Sigmoid colon (tissue), 6 donors: ENCODE measurements at regions not wholly inside any gene's neighbourhood (a gene's known extent, or its start where the extent isn't known, plus 50 kb on each side); places are given as distances from the start of the nearest gene placed in this dataset.

Source experiments
- DNase-seq: peaks from one replicate; pipeline ENCODE4 v3.0.0-alpha.2; 2019
- H3K27ac ChIP-seq, 4 donors: fragments of 200-600 bp; sonication (generic); one replicate each; pipeline ENCODE4 v1.5.1; 2016 to 2019; ENCODE audit warnings: mild to moderate bottlenecking in 1 of 4
- H3K27me3 ChIP-seq, 3 donors: fragments of 200-600 bp; sonication (generic); one replicate each; pipeline ENCODE4 v1.5.1; 2019; ENCODE audit warnings: mild to moderate bottlenecking in 1 of 3
- H3K36me3 ChIP-seq, 4 donors: fragments of 200-600 bp; sonication (generic); one replicate each; pipeline ENCODE4 v1.5.1; 2016 to 2019
- H3K4me1 ChIP-seq, 4 donors: fragments of 200-600 bp; sonication (generic); one replicate each; pipeline ENCODE4 v1.5.1; 2017 to 2019
- H3K4me3 ChIP-seq, 4 donors: fragments of 200-600 bp; sonication (generic); one replicate each; pipeline ENCODE4 v1.5.1; 2017 to 2019; ENCODE audit warnings: mild to moderate bottlenecking in 2 of 4, moderate library complexity in 1 of 4
- H3K9me3 ChIP-seq, 4 donors: fragments of 200-600 bp in 3 of 4; sonication (generic) in 3 of 4; one replicate each; pipeline versions ENCODE4 v1.5.1 to v1.6.1; 2013 to 2019
- CTCF ChIP-seq, 4 experiments: fragments of 450-650 bp in 3 of 4; fragments of 200-600 bp in 1 of 4; IDR thresholded peaks; one replicate each; pipeline ENCODE4 v1.5.1; 2016 to 2019; ENCODE audit warnings: antibody characterized with exemption in 4 of 4, mild to moderate bottlenecking in 3 of 4, moderate library complexity in 2 of 4
- EP300 ChIP-seq, 4 donors: sonication (generic); formaldehyde crosslinking; IDR thresholded peaks; one replicate each; pipeline ENCODE4 v1.6.1; 2017; ENCODE audit warnings: antibody characterized with exemption in 4 of 4
- POLR2A ChIP-seq, 2 donors: fragments of 450-650 bp; IDR thresholded peaks; one replicate each; pipeline ENCODE4 v1.6.1; 2016; ENCODE audit warnings: antibody characterized with exemption in 2 of 2, mild to moderate bottlenecking in 2 of 2, moderate library complexity in 2 of 2
- POLR2AphosphoS5 ChIP-seq, 4 donors: sonication (generic); formaldehyde crosslinking; IDR thresholded peaks; one replicate each; pipeline ENCODE4 v1.6.1; 2017; ENCODE audit warnings: antibody characterized with exemption in 4 of 4
- WGBS, 2 donors: extraction: QIAGEN DNeasy Blood & Tissue Kit; methylation state at CpG; one replicate each; pipeline ENCODE4 v1.1.7; 2013; 5-methylcytosine and 5-hydroxymethylcytosine counted together
- intact Hi-C: fragments of 100-400 bp; cut with DNase I; formaldehyde crosslinking; loops from one replicate; pipeline ENCODE4 v1.15.1; 2023
- donor health status: healthy with polysubstance abuse.
- donor health status: healthy.

GRCh38 chr5:115402092-115402491, 105.6 kb upstream of the CCDC112 start:
- no peak overlapping the region for H3K27ac ChIP-seq
- intact Hi-C loops: no loop called here
- H3K9me3 ChIP-seq: no peaks in the 10 kb centered on the region
- no peaks in the 10 kb centered on the region for H3K4me1 ChIP-seq
- no peaks in the 10 kb centered on the region for H3K36me3 ChIP-seq
- DNase-seq: no peak
- no peaks in the 10 kb centered on the region for H3K27me3 ChIP-seq
- WGBS, 2 donors: 66 to 70% methylated on average over 4 of the region's 4 CpGs
- no peak overlapping the region for H3K4me3 ChIP-seq
- TF ChIP-seq POLR2AphosphoS5 (IDR thresholded peaks at IDR 0.05): no peak
- no peak for TF ChIP-seq EP300 (IDR thresholded peaks at IDR 0.05)
- TF ChIP-seq POLR2A (IDR thresholded peaks at IDR 0.05): no peak
- TF ChIP-seq CTCF (IDR thresholded peaks at IDR 0.05): no peak

GRCh38 chr5:115398719-115399118, 102.3 kb upstream of the CCDC112 start:
- no peak for DNase-seq
- H3K4me3 ChIP-seq: no peak overlapping the region
- H3K4me1 ChIP-seq: no peaks in the 10 kb centered on the region
- TF ChIP-seq POLR2A (IDR thresholded peaks at IDR 0.05) (no peak), POLR2AphosphoS5 (IDR thresholded peaks at IDR 0.05) (no peak), CTCF (IDR thresholded peaks at IDR 0.05) (no peak)
- WGBS, 2 donors: 93 to 97% methylated on average over 1 of the region's 1 CpG
- no peak overlapping the region for H3K27ac ChIP-seq
- intact Hi-C loops: no loop called here
- H3K9me3 ChIP-seq: no peaks in the 10 kb centered on the region
- no peaks in the 10 kb centered on the region for H3K27me3 ChIP-seq
- no peaks in the 10 kb centered on the region for H3K36me3 ChIP-seq

- Histone ChIP-seq H3K27ac (no peak overlapping the region), H3K4me3 (no peak overlapping the region), H3K9me3 (no peaks in the 10 kb centered on the region), H3K27me3 (no peaks in the 10 kb centered on the region), H3K4me1 (no peaks in the 10 kb centered on the region), H3K36me3 (no peaks in the 10 kb centered on the region)
- no peak for DNase-seq
- whole genome bisulfite sequencing, 2 donors: 84 to 87% methylated on average over 2 of the region's 2 CpGs
- intact Hi-C loops: no loop called here
- TF ChIP-seq EP300 (IDR thresholded peaks at IDR 0.05) (no peak), CTCF (IDR thresholded peaks at IDR 0.05) (no peak), POLR2A (IDR thresholded peaks at IDR 0.05) (no peak), POLR2AphosphoS5 (IDR thresholded peaks at IDR 0.05) (no peak)
Observed at GRCh38 chr5:115396688-115397087, 100.2 kb upstream of the CCDC112 start.

- TF ChIP-seq EP300 (IDR thresholded peaks at IDR 0.05) (no peak), POLR2AphosphoS5 (IDR thresholded peaks at IDR 0.05) (no peak), CTCF (IDR thresholded peaks at IDR 0.05) (no peak), POLR2A (IDR thresholded peaks at IDR 0.05) (no peak)
- H3K36me3 ChIP-seq: no peaks in the 10 kb centered on the region
- intact Hi-C loops: no loop called here
- H3K4me1 ChIP-seq: no peaks in the 10 kb centered on the region
- no peaks in the 10 kb centered on the region for H3K9me3 ChIP-seq
- no peaks in the 10 kb centered on the region for H3K27me3 ChIP-seq
- WGBS, 2 donors: 24 to 57% methylated on average over 2 of the region's 2 CpGs
- no peak overlapping the region for H3K27ac ChIP-seq
- no peak overlapping the region for H3K4me3 ChIP-seq
- no peak for DNase-seq
Observed at GRCh38 chr5:115396081-115396480, 99.6 kb upstream of the CCDC112 start.

- intact Hi-C loops: no loop called here
- Histone ChIP-seq H3K4me3 (no peak overlapping the region), H3K27me3 (no peaks in the 10 kb centered on the region), H3K27ac (no peak overlapping the region), H3K4me1 (no peaks in the 10 kb centered on the region), H3K9me3 (no peaks in the 10 kb centered on the region), H3K36me3 (no peaks in the 10 kb centered on the region)
- 66 to 76% methylated on average over 3 of the region's 3 CpGs for WGBS, 2 donors
- TF ChIP-seq POLR2A (IDR thresholded peaks at IDR 0.05): no peak
- no peak for TF ChIP-seq CTCF (IDR thresholded peaks at IDR 0.05)
- TF ChIP-seq EP300 (IDR thresholded peaks at IDR 0.05): no peak
- TF ChIP-seq POLR2AphosphoS5 (IDR thresholded peaks at IDR 0.05): no peak
- DNase-seq: no peak
Observed at GRCh38 chr5:115394531-115394930, 98.1 kb upstream of the CCDC112 start.
